Mucosa of descending colon (tissue), 3 donors: ENCODE measurements at regions not wholly inside any gene's neighbourhood (a gene's known extent, or its start where the extent isn't known, plus 50 kb on each side); places are given as distances from the start of the nearest gene placed in this dataset.

Experiments
- ATAC-seq: fragments of 200-7000 bp; cut with Tn5 transposase; one replicate; pipeline ENCODE4 v1.9.1; 2020; ENCODE audit warnings: mild to moderate bottlenecking, moderate library complexity
- DNase-seq, 3 donors: peaks; one replicate each; pipeline ENCODE4 v3.0.0-alpha.2; 2020
- H3K36me3 ChIP-seq: fragments of 200-600 bp; one replicate; pipeline ENCODE4 v1.8.0; 2021; ENCODE audit warnings: low read depth, mild to moderate bottlenecking
- H3K4me1 ChIP-seq: fragments of 200-600 bp; one replicate; pipeline ENCODE4 v1.8.0; 2021; ENCODE audit warnings: low read depth, mild to moderate bottlenecking
- H3K4me3 ChIP-seq: fragments of 200-600 bp; one replicate; pipeline ENCODE4 v1.8.0; 2021; ENCODE audit warnings: mild to moderate bottlenecking
- H3K9me3 ChIP-seq: fragments of 200-600 bp; one replicate; pipeline ENCODE4 v1.8.0; 2021; ENCODE audit warnings: mild to moderate bottlenecking
- intact Hi-C, 2 donors: fragments of 100-400 bp; cut with DNase I in 1 of 2; cut with micrococcal nuclease in 1 of 2; formaldehyde crosslinking; loops; one replicate each; pipeline versions ENCODE4 v1.11.0 to v1.11.1; 2022; cut with DNase I, micrococcal nuclease
- TF ChIP-seq, protein P1 (sequence below): fragments of 200-600 bp; IDR thresholded peaks from one replicate; pipeline ENCODE4 v1.8.0; 2022; ENCODE audit warnings: antibody characterized with exemption, mild to moderate bottlenecking
- donor health status: DM: no; HTN: no; CAD: no; lungs with moderate emphysema.
- donor health status: DM: no; HTN: no; CAD: no.
- donor health status: DM: no; HTN: yes; CAD: no.

DNA sequence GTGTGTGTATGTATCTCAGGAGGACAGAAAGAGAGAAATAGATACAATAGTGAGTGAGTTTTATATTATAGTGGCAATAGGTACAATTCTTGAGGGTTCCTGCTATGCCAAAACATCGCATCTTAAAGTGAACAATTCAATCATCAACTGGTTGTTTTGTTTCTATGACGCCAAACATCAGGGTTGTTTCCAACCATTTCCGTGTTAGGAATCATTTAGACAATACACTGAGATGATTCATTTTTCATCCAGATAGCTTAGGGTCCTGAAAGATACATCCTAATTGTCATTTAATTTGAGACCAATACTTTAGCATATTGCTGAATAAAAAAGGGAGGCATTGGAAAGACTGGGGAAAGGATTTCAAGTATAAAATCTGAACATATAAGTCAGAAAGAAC lies 472.2 kb downstream of the MCTP2 start:
- DNase-seq (no peak), ATAC-seq (no peak)
- intact Hi-C loops, result no loop called here
- no peaks in the 10 kb centered on the region for H3K9me3 ChIP-seq
- H3K4me1 ChIP-seq, result no peaks in the 10 kb centered on the region
- TF ChIP-seq, protein P1, sequence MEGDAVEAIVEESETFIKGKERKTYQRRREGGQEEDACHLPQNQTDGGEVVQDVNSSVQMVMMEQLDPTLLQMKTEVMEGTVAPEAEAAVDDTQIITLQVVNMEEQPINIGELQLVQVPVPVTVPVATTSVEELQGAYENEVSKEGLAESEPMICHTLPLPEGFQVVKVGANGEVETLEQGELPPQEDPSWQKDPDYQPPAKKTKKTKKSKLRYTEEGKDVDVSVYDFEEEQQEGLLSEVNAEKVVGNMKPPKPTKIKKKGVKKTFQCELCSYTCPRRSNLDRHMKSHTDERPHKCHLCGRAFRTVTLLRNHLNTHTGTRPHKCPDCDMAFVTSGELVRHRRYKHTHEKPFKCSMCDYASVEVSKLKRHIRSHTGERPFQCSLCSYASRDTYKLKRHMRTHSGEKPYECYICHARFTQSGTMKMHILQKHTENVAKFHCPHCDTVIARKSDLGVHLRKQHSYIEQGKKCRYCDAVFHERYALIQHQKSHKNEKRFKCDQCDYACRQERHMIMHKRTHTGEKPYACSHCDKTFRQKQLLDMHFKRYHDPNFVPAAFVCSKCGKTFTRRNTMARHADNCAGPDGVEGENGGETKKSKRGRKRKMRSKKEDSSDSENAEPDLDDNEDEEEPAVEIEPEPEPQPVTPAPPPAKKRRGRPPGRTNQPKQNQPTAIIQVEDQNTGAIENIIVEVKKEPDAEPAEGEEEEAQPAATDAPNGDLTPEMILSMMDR, result no peak
- no peaks in the 10 kb centered on the region for H3K36me3 ChIP-seq
- no peak overlapping the region for H3K4me3 ChIP-seq

GRCh38 chr15:94704421-94704820 lies 473.1 kb downstream of the MCTP2 start:
- no peaks in the 10 kb centered on the region for H3K9me3 ChIP-seq
- no peak overlapping the region for H3K4me3 ChIP-seq
- ATAC-seq (no peak), DNase-seq (no peak)
- H3K4me1 ChIP-seq, result no peaks in the 10 kb centered on the region
- intact Hi-C loops, result no loop called here
- TF ChIP-seq, protein P1, result no peak
- no peaks in the 10 kb centered on the region for H3K36me3 ChIP-seq

- intact Hi-C loops, result no loop called here
- TF ChIP-seq, protein P1, result no peak
- Histone ChIP-seq H3K36me3 (no peaks in the 10 kb centered on the region), H3K4me1 (no peaks in the 10 kb centered on the region), H3K4me3 (no peak overlapping the region), H3K9me3 (no peaks in the 10 kb centered on the region)
- no peak for DNase-seq
- ATAC-seq, result no peak
Observed at GRCh38 chr15:94704946-94705345, 473.6 kb downstream of the MCTP2 start.

GRCh38 chr15:94709319-94709718 lies 478.0 kb downstream of the MCTP2 start:
- intact Hi-C loops, result no loop called here
- Histone ChIP-seq H3K4me3 (no peak overlapping the region), H3K9me3 (no peaks in the 10 kb centered on the region), H3K4me1 (no peaks in the 10 kb centered on the region), H3K36me3 (no peaks in the 10 kb centered on the region)
- ATAC-seq, result no peak
- TF ChIP-seq, protein P1, result no peak
- DNase-seq, result no peak

GRCh38 chr15:94722024-94722636 lies 490.8 kb downstream of the MCTP2 start:
- ATAC-seq (no peak), DNase-seq (no peak)
- intact Hi-C loops, result no loop called here
- Histone ChIP-seq H3K36me3 (no peaks in the 10 kb centered on the region), H3K9me3 (no peaks in the 10 kb centered on the region), H3K4me1 (no peaks in the 10 kb centered on the region), H3K4me3 (no peak overlapping the region)
- TF ChIP-seq, protein P1, result no peak

DNA sequence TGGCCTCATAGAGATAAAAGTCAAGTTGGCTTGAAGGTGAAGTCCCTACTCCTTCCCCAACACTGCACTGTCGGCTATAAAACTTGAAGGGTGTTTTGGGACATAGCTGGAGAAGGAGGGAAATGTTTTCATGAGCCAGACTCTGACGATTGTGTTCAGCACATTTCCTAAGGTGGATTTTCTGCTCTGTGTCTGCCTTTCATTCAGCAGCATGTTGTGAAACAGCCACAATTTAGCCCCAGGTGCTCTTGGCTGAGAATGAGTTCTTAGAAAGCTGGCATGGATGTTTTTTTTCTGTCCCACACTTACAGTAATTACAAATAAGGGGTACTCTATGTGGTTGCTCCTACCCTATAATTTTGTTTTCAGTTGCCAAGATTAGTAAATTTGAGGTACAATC lies 492.4 kb downstream of the MCTP2 start:
- DNase-seq (no peak), ATAC-seq (no peak)
- H3K4me1 ChIP-seq, result no peaks in the 10 kb centered on the region
- TF ChIP-seq, protein P1, result no peak
- H3K4me3 ChIP-seq, result no peak overlapping the region
- H3K36me3 ChIP-seq, result no peaks in the 10 kb centered on the region
- intact Hi-C loops, result no loop called here
- no peaks in the 10 kb centered on the region for H3K9me3 ChIP-seq
